ENCODE measurements at regions not wholly inside any gene's neighbourhood (a gene's known extent, or its start where the extent isn't known, plus 50 kb on each side); places are given as distances from the start of the nearest gene placed in this dataset.

GRCh38 chr15:77716632-77717332 lies 84.1 kb upstream of the LINGO1 start:
- H3K27me3 Mint-ChIP-seq, result peaks cover 58% of the 10 kb centered on the region
- H3K27ac Mint-ChIP-seq (ENCODE audit: low read depth), result no peak overlapping the region
- no peak overlapping the region for H3K4me3 Mint-ChIP-seq
- ATAC-seq (replicated peaks; ENCODE audit: extremely low read depth, poor library complexity, severe bottlenecking) (no peak), DNase-seq (ENCODE audit: low spot score in 2 of 2) (no peak)
- no peaks in the 10 kb centered on the region for H3K4me1 Mint-ChIP-seq
- H3K9me3 Mint-ChIP-seq, result no peaks in the 10 kb centered on the region
- peaks cover 3% of the 10 kb centered on the region for H3K36me3 Mint-ChIP-seq (ENCODE audit: insufficient read depth)

DNA sequence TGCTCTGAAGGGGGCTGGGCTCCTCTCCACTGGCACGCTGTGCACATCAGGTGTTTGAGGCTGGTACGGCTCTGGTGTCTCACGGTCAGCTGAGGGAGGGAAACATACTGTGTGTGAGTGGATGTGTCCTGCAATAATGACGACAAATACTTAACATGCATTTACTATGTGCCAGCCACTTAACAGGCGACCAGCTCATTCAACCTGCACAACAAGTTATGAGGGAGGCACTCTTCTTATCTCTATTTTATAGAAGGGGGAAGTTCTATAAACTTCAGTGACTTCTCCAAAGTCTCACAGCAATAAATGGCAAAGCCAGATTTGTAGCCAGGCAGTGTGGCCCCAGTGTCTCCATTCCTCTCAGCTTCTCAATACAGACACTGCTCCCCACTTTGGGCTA lies 83.1 kb upstream of the LINGO1 start:
- Mint-ChIP-seq H3K4me3 (no peak overlapping the region), H3K27ac (ENCODE audit: low read depth) (no peak overlapping the region), H3K36me3 (ENCODE audit: insufficient read depth) (peaks cover 5% of the 10 kb centered on the region), H3K9me3 (no peaks in the 10 kb centered on the region), H3K27me3 (peaks cover 49% of the 10 kb centered on the region), H3K4me1 (no peaks in the 10 kb centered on the region)
- DNase-seq (ENCODE audit: low spot score in 2 of 2) (no peak), ATAC-seq (replicated peaks; ENCODE audit: extremely low read depth, poor library complexity, severe bottlenecking) (no peak)

- no peak for ATAC-seq (replicated peaks; ENCODE audit: extremely low read depth, poor library complexity, severe bottlenecking)
- H3K4me1 Mint-ChIP-seq, result no peaks in the 10 kb centered on the region
- H3K27ac Mint-ChIP-seq (ENCODE audit: low read depth), result no peak overlapping the region
Observed at GRCh38 chr15:77715051-77715450, 82.3 kb upstream of the LINGO1 start.

GRCh38 chr15:77714555-77714954 lies 81.8 kb upstream of the LINGO1 start:
- DNase-seq (ENCODE audit: low spot score in 2 of 2) (no peak), ATAC-seq (replicated peaks; ENCODE audit: extremely low read depth, poor library complexity, severe bottlenecking) (no peak)
- no peaks in the 10 kb centered on the region for H3K9me3 Mint-ChIP-seq
- H3K4me1 Mint-ChIP-seq, result no peaks in the 10 kb centered on the region
- no peak overlapping the region for H3K27ac Mint-ChIP-seq (ENCODE audit: low read depth)
- H3K27me3 Mint-ChIP-seq, result peaks cover 47% of the 10 kb centered on the region
- H3K4me3 Mint-ChIP-seq, result no peak overlapping the region
- peaks cover 5% of the 10 kb centered on the region for H3K36me3 Mint-ChIP-seq (ENCODE audit: insufficient read depth)

More at GRCh38 chr15:77715051-77715450, 82.3 kb upstream of the LINGO1 start:
- no peak overlapping the region for H3K4me3 Mint-ChIP-seq
- peaks cover 47% of the 10 kb centered on the region for H3K27me3 Mint-ChIP-seq
- DNase-seq (ENCODE audit: low spot score in 2 of 2), result no peak
- H3K9me3 Mint-ChIP-seq, result no peaks in the 10 kb centered on the region
- H3K36me3 Mint-ChIP-seq (ENCODE audit: insufficient read depth), result peaks cover 5% of the 10 kb centered on the region

- Mint-ChIP-seq H3K4me1 (no peaks in the 10 kb centered on the region), H3K27ac (ENCODE audit: low read depth) (no peak overlapping the region), H3K4me3 (no peak overlapping the region), H3K9me3 (no peaks in the 10 kb centered on the region), H3K27me3 (peaks cover 47% of the 10 kb centered on the region), H3K36me3 (ENCODE audit: insufficient read depth) (peaks cover 5% of the 10 kb centered on the region)
- ATAC-seq (replicated peaks; ENCODE audit: extremely low read depth, poor library complexity, severe bottlenecking) (no peak), DNase-seq (ENCODE audit: low spot score in 2 of 2) (no peak)
Observed at GRCh38 chr15:77714023-77714422, 81.3 kb upstream of the LINGO1 start.

- Mint-ChIP-seq H3K36me3 (ENCODE audit: insufficient read depth) (peaks cover 5% of the 10 kb centered on the region), H3K4me1 (no peaks in the 10 kb centered on the region), H3K27me3 (peaks cover 49% of the 10 kb centered on the region), H3K9me3 (no peaks in the 10 kb centered on the region), H3K4me3 (no peak overlapping the region), H3K27ac (ENCODE audit: low read depth) (no peak overlapping the region)
- DNase-seq (ENCODE audit: low spot score in 2 of 2) (no peak), ATAC-seq (replicated peaks; ENCODE audit: extremely low read depth, poor library complexity, severe bottlenecking) (no peak)
Observed at GRCh38 chr15:77713281-77713680, 80.6 kb upstream of the LINGO1 start.

GRCh38 chr15:77712438-77712837 lies 79.7 kb upstream of the LINGO1 start:
- Mint-ChIP-seq H3K4me3 (no peak overlapping the region), H3K4me1 (no peaks in the 10 kb centered on the region), H3K27me3 (peaks cover 57% of the 10 kb centered on the region), H3K9me3 (no peaks in the 10 kb centered on the region), H3K36me3 (ENCODE audit: insufficient read depth) (peaks cover 5% of the 10 kb centered on the region), H3K27ac (ENCODE audit: low read depth) (no peak overlapping the region)
- ATAC-seq (replicated peaks; ENCODE audit: extremely low read depth, poor library complexity, severe bottlenecking) (no peak), DNase-seq (ENCODE audit: low spot score in 2 of 2) (no peak)

DNA sequence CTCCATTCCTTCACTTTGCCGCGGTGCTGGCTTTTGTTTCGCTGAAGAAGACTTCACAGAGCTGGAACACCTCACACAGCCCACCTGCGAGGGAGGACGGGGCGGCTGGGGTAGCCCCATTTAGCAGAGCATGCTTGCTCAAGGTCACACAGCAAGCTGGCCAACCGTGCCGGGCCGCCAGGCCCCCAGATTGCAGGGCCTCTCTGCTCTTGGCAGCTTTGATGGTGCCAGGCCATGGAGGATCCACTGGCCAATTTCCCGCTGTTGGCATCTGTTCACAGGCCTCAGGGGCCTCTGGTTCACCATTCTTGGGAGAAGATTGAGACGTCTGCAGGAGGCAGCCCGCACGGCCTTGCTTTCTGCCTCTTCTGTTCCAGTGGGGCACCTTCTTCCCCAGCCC lies 77.9 kb upstream of the LINGO1 start:
- H3K36me3 Mint-ChIP-seq (ENCODE audit: insufficient read depth), result peaks cover 5% of the 10 kb centered on the region

DNA sequence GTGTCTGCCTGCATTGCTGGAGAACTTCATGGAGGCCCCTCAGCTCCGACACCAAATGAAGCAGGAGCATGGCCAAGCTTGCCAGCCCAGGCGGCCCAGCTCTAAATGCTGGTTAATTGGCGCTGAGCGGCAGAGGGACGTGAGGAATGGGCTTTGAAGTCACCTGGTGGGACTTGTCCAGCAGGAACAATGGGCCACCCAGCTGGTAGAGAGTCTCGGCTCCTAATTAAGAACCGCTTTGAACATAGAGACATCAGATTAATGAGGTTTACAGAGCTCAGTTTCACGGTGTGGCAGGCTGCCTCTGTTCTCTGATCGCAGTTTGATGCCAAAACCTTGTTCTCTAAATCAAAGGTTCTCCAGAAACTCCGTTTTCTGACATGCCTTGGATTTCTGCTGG lies 77.5 kb upstream of the LINGO1 start:
- Mint-ChIP-seq H3K27ac (ENCODE audit: low read depth) (no peak overlapping the region), H3K36me3 (ENCODE audit: insufficient read depth) (peaks cover 5% of the 10 kb centered on the region), H3K9me3 (no peaks in the 10 kb centered on the region), H3K4me3 (no peak overlapping the region), H3K27me3 (peaks cover 62% of the 10 kb centered on the region), H3K4me1 (no peaks in the 10 kb centered on the region)
- no peak for DNase-seq (ENCODE audit: low spot score in 2 of 2)
- no peak for ATAC-seq (replicated peaks; ENCODE audit: extremely low read depth, poor library complexity, severe bottlenecking)

More for the DNA sequence above, 77.9 kb upstream of the LINGO1 start:
- no peak for ATAC-seq (replicated peaks; ENCODE audit: extremely low read depth, poor library complexity, severe bottlenecking)
- Mint-ChIP-seq H3K4me3 (no peak overlapping the region), H3K4me1 (no peaks in the 10 kb centered on the region), H3K27ac (ENCODE audit: low read depth) (no peak overlapping the region), H3K27me3 (peaks cover 60% of the 10 kb centered on the region), H3K9me3 (no peaks in the 10 kb centered on the region)
- DNase-seq (ENCODE audit: low spot score in 2 of 2), result no peak

DNA sequence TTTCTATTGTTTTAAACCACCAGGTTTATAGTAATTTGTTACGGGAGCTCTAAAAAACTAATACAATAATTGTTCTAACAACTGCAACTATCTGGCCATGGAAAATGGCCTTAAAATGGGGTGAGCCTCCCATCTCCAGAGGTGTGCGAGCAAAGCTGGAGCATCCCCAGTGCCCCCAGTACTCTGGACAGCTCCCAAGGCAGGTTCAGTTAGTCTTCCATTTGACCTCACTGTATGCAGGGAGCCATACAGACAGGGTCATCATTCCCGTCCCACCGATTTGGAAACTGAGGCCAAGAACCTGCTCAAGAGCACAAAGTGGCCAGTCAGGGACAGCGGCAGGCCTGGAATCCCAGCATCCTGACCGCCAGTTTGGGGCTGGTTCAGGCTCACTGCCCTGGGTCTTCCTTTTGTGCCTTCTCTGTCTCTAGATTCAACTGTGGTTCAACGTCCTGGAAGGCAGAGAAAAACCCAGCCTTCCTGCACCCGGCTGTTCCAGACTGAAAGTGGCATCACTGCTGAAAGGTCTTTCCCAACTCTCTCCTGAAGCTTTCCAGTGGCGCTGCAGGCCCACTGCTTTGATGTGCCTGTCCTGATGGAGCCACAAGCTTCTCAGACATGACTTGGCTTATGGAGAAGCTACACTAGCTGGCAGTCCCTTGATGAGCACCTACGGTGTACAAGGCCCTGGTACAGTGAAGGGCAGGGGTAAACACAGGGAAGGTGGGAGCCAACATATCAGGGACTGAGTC lies 76.6 kb upstream of the LINGO1 start:
- ATAC-seq (replicated peaks; ENCODE audit: extremely low read depth, poor library complexity, severe bottlenecking) (no peak), DNase-seq (ENCODE audit: low spot score in 2 of 2) (no peak)
- H3K4me3 Mint-ChIP-seq, result no peak overlapping the region
- H3K27ac Mint-ChIP-seq (ENCODE audit: low read depth), result no peak overlapping the region
- peaks cover 5% of the 10 kb centered on the region for H3K36me3 Mint-ChIP-seq (ENCODE audit: insufficient read depth)
- no peaks in the 10 kb centered on the region for H3K4me1 Mint-ChIP-seq
- no peaks in the 10 kb centered on the region for H3K9me3 Mint-ChIP-seq
- peaks cover 64% of the 10 kb centered on the region for H3K27me3 Mint-ChIP-seq

DNA sequence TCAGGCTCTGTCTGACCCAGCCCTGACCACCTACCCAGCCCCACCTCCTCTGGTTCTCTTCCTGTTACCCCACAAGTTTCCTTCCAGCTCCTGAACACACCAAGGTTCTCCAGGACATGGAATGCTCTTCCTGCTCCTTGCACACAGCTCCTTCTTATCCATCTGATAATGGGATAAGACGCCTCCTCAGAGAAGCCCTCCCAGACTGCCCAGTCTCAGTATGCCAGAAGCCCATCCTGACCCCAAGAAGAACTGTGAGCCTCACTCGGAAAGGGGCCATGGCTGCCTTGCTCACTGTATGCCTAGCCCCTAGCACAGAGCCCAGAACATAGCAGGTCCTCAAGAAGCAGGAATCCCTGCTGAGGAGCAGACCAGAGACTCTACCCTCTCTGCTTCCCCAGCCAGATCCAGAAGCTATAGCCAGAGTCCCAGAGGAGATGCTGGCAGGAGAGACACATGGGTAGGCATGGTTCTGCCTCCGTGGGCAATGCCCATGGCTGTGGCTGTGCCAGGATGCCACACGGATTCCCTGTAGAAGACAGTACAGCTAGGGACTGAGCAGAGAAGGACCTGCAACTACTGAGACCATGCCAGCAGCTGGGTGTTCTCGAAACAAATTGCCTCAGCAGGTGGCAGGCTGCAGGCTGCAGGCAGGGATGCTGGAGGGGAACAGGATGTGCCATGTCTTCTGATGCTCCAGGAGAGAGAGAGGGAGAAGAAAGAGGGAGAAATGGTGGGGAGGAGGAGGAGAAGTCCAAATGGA lies 74.0 kb upstream of the LINGO1 start:
- ATAC-seq (replicated peaks; ENCODE audit: extremely low read depth, poor library complexity, severe bottlenecking) (no peak), DNase-seq (ENCODE audit: low spot score in 2 of 2) (no peak)
- no peaks in the 10 kb centered on the region for H3K9me3 Mint-ChIP-seq
- no peaks in the 10 kb centered on the region for H3K36me3 Mint-ChIP-seq (ENCODE audit: insufficient read depth)
- no peak overlapping the region for H3K4me3 Mint-ChIP-seq
- H3K4me1 Mint-ChIP-seq, result no peaks in the 10 kb centered on the region
- H3K27ac Mint-ChIP-seq (ENCODE audit: low read depth), result no peak overlapping the region
- H3K27me3 Mint-ChIP-seq, result peaks cover 42% of the 10 kb centered on the region

- H3K4me1 Mint-ChIP-seq, result no peaks in the 10 kb centered on the region
- no peak overlapping the region for H3K4me3 Mint-ChIP-seq
- peaks cover 1% of the 10 kb centered on the region for H3K36me3 Mint-ChIP-seq (ENCODE audit: insufficient read depth)
- DNase-seq (ENCODE audit: low spot score in 2 of 2) (no peak), ATAC-seq (replicated peaks; ENCODE audit: extremely low read depth, poor library complexity, severe bottlenecking) (no peak)
- no peaks in the 10 kb centered on the region for H3K9me3 Mint-ChIP-seq
- H3K27me3 Mint-ChIP-seq, result peaks cover 32% of the 10 kb centered on the region
- H3K27ac Mint-ChIP-seq (ENCODE audit: low read depth), result no peak overlapping the region
Observed at GRCh38 chr15:77702211-77702957, 69.7 kb upstream of the LINGO1 start.
